Hindlimb muscle (tissue), 1 donor: ENCODE measurements at regions not wholly inside any gene's neighbourhood (a gene's known extent, or its start where the extent isn't known, plus 50 kb on each side); places are given as distances from the start of the nearest gene placed in this dataset.
"Not testable (repeated sequence)": the region's sequence is repeated elsewhere in the genome, so short reads cannot be mapped to it uniquely, and the experiment has no call there.

Experiments used
- DNase-seq: peaks from one replicate; pipeline ENCODE4 v3.0.0-alpha.2; 2013

DNA sequence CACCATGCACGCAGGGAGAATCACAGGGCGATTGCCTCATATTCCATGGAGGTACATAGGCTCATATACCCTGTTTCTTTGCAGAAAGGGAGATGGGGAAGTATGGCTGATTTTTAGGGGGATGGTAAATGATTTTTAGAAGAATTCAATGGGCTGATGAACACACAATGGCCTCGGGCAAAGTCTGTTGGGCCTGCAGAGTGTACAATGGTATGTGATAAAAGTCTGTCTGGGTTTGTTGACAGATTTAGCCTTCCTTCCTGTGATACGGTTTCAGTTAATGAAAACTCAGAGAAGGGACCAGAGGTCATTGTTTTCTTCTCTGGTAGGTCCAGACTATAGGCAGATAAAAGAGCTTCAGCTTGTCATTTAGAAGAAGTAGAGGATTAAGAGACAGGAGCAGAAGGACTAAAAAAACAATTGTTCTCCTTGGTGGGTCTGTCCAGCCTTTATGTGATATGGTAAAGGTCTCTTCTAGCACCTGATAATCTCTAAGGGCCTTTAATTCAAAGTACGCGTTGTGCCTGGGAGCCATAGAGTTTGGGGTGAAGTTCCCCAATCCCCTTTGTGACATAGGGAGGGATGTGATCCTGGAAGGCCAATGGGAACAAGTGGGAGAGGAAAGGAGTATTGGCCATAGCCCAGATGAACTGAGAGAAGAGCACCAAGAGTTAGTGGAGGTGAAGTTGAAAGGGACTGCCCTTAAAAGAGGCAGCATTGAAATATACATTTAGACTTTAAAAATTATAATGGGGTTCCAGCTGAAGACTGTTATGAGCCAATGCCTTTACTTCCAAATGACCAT, 107.5 kb upstream of the SERPINE2 start:
- no peak for DNase-seq

DNA sequence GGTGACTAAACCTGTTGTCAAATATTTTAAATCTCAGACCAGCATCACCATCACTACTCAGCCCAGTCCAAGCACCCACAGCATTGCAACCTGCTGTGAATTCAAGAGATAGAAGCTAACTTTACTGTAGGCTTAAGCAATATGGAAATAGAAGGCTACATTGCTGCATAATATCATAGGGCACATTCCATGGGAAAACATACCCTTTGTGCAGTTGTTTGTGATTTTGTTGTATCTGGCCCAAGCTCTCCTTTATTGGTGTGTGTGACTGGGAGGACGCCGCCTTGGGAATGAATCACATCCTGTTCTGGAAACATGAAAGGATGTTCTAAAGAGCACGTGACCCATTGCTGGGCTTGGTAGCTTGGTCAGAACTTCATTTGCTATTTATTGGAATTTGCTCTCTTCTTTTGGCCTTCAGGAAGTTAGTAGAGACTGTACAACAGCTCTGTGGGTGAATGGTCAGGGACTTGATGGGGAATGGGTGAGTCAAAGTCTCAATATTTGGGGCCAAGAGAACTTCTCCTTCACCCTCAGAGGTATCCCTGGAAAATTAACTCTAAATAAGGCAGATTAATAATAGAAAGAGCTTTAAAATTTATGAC, 106.8 kb upstream of the SERPINE2 start:
- no peak for DNase-seq

DNA sequence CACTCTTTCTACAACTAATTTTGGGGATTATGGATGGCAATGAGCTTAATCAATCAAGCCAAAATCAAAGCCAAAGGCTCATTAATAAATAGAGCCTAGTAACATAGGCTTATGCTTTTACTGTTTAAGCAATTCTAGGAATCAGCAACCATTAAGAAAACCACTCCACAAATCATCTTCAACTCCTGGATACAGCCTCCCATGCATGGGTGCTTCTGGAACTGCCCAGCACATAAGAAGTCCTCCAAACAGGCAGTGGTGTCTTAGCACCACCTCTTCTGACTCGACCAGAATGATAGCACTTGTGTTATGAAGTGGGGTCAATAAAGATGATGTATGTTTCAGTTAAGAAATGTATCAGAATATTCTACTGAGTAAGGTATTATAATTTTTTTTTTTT, 104.4 kb upstream of the SERPINE2 start:
- no peak for DNase-seq

DNA sequence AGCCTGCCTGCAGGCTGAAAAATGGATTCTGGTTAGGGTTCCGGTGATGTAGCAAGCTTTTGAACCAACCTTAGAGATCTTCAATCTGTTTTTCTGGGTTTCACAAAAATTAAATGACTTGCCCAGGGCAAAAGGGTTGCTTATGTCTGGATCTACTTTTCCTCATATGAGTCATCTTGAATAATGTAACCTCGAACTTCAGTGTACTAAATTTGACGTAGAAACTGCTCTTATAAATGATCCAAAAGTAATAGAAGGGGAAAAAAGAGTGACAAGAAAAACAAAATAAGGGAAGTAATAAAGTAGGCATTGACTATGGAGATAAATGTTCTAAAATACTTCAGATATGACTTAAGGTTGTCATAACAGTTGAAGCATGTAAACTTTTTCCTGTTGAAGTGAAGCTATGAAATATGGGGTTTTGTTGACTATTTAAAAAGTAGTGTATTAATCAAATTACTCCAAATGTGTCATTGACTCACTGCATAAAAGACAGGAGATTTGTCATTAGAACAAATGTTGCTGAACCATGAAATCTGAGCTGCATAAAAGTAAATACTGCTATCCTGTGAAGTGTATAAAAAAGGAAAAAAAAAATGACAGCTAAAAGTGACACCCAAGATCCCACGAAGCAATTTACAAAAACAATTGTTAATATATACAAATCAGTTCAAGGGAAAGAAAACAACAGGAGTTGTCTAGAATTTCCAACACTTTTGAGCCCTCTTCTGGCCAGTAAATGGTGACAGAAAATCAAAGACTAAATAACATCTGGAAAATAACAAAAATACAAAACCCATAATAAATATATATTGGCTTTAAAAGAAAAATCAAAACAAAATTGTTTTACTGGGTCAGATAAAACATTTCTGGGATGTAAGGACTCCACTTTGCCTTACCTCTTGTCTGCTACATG, 103.6 kb upstream of the SERPINE2 start:
- DNase-seq = no peak

DNA sequence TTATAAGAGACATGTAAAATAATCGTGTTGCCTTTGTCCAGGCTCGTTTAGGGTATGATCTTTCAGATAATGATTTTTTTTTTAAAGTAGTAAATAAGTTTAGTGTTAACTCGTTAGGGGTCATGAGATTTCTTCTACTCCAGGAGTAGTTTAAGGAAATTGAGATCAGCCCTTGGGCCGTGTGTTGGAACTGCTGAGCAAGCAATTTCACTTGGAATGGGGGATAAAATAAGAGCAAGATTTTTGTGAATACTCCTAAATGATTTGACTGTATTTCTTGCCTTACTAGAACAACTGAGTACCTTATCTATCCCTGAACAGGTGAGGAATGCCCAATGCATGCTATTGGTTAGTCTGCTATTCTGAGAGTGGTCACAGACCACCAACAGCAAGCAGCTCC, 102.2 kb upstream of the SERPINE2 start:
- DNase-seq = no peak

DNA sequence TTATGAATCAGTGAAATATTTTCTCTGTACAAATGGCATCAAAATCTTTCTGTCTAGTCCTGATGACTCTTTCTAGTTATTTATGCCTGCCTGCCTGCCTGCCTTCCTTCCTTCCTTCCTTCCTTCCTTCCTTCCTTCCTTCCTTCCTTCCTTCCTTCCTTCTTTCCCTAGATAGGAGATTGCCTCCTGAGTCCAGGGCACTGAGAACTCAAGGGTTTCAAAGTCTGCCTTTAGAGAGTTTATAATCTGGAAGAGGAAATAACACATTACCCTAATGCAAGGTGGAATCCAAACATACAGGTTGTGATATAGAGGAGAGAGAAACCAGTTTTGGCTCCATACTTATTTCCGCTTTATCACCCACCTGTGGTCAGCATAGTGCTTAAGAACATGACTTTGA, 98.1 kb upstream of the SERPINE2 start:
- no peak for DNase-seq

DNA sequence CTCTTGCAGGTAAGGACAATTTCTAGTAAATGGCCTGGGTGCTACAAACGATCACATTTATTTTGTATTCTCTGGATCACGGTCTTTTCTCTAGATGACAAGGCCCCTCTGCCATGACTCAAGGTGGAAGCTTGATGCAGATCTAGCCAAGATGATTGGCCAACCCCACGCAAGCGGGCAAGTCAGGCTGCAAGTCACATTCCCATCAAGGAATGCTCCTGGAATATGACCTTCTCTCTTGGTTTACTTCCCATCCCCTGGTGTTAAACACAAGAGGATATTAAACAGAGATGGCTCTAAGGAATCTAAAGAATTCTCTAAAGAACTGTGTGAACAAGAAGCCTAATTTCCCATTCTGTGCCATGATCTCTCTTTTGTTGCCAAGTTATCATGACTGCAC, 97.3 kb upstream of the SERPINE2 start:
- no peak for DNase-seq

DNA sequence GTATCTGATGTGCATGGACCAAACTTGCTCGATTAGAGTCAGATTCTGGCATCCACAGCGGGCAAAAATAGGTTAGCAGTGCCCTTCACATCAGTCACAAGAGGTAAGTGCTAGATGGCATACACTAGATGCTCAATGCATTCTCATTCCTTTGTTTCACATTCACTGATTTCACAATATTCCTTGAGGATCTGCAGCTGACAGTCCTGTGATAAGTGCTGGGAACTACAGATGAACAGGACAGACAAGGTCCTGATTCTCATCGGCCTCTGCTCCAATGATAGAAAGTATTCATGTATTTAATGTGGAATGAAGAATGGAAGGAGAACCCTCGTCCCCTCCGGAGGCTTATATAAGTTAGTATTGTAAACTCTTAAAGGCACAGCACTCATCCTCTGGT, 96.8 kb upstream of the SERPINE2 start:
- DNase-seq = no peak

DNA sequence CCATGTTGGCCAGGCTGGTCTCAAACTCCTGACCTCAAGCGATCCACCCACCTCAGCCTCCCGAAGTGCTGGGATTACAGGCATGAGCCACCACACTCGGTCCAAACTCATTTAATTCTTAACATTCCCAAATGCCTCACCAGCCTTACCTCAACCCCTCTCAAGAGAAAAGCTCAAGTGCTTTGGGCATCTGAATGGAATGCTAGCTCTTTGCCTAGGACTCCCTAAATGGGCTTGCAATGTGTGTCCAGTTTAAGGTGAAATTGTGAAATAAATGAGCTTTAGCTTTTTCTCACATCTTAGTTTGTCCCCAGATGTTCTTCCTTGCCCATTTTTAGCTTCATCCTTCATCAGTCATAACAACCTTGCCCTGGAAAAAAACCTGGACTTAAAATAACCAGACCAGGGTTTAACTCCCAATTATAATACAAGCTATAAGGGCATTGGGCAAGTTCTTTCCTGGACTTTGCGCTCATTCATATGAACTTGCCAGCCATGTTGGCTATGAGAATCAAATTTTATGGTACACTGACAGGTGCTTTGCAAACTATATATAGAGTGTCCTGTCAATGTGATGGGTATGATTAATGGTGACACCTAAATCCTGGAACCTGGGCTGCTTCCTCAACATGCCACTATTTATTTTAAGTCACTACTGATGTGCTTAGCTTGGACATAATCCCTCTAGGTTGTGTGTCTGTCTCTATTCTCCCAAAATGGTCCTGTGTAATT, 95.1 kb upstream of the SERPINE2 start:
- DNase-seq = no peak

DNA sequence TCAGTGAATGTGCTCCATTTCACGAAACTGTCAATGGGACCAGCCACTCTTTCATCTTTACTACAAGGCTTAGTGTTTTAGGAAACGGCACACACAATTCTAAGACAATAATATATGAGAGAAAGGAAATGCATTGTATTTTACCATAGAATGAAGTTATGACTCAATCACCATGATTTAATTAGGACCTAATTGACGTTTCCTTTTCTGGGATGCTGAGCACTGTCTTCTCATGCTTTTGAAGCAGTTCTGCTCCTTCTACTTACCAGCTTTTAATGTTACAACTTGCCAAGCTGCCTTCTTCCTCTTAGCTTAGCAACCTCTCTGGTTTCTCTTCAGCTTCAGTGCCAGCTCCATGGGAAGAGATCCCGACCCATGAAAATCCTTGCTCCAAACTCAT, 94.3 kb upstream of the SERPINE2 start:
- DNase-seq = no peak

DNA sequence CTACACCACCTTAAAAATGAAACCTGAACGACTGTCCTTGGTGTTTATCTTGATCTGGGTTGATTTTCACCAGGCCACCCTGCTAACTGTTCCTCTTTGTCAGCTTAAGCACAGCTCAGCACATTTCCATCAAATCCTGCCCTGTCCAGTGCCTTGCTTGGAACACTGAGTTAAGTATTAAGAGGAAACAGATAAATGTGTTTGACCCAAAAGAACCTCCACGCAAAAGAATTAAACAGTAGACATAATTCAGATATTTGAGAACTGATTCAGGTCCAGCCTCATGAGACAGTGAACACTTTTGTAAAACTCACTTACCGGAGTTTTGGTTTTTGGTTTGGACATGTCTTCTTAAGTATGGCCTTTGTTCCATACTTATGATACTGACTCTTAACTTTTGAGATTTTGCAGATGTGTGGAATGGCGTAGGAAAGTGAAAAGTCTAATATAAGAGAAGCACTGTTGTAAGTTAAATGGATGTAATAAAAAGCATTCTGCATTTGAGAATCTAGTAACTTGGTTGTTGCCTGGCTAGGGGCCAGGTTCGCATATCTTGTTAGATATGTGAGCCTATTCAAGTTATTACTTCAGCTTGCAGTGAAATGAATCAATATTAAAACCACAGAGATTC, 88.9 kb upstream of the SERPINE2 start:
- DNase-seq = no peak

DNA sequence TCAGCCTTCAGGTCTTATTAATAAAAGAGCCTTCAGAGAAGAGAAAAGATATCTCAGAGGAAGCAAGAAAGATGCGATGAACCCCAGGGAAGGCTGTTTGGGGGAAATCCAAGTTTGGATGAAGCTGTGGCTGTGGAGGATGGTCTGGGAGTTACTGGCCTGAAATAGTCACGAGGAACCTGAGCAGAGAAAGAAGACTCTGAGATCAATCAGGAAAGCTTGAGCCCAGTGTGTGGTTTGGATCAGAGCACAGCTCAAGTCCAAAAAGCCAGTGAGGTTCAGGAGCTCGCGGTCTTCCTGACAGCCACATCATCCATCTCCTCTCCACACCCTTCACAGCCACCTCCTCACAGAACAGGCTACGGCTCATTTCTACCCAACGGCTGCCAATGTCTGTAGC, 87.4 kb upstream of the SERPINE2 start:
- peak; percentile 37 for DNase-seq

DNA sequence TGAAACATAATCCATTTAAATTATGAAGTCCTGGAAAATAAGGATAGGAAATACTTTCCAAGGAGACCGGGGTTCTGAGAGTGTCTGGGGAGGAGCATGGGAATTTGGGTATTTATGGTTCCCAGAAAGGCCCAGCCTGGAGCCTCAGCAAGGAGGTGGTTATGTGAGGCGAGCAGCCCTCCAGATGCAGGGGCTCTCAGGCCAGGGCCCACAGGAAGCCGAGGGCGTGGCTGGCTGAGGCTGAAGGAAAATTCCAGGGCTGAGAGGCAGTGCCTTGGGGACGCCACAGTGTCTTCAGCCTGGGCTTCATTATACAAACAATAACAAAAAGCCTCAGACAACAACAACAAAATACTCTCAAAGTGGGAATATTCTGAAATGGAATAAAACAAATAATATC, 86.9 kb upstream of the SERPINE2 start:
- DNase-seq = no peak

DNA sequence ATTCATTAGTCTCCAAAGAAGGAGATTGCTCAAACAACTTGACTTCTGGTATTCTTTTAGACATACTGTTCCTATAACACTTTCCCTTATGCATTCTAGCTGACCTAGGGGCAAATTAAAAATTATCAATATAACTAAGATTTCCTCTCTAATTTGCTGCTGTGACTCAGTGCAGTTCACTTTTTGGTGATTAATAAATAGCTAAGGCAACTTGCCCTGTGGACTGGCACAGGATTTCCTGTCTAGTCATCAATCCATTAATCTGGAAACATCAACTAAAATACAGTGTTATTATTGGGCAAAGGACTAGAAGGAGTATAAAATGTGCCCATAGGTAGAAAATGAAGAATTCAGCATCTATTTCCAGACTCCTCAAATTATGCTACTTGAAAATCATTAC, 83.5 kb upstream of the SERPINE2 start:
- no peak for DNase-seq

DNA sequence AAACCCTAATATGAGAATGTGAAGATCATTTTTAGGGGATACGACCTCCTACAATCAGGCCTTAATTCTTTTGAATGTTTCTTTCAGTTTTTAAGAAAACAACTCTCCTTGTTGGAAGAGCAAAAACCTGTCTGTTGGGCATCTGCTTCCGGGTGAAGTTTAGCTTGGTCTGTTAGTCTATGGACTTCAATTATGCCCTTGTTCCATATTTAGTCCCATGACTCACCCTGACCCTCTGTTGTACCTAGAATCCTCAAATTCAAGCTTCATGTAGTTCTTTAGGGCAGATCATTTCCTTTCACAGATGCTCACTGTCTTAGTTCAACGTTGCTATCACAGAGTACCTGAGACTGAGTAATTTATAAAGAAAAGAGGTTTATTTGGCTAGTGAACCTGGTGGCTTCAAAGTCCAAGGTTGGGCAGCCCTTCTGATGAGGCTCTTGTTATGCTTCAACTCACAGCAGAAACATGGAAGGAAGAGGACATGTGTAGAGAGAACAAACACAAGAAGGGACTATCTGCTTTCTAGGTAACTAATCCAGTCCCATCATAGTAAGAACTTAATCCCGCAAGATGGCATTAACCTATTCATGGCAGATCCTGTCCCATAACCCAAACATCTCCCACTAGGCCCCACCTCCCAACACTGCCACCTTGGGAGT, 82.5 kb upstream of the SERPINE2 start:
- no peak for DNase-seq

DNA sequence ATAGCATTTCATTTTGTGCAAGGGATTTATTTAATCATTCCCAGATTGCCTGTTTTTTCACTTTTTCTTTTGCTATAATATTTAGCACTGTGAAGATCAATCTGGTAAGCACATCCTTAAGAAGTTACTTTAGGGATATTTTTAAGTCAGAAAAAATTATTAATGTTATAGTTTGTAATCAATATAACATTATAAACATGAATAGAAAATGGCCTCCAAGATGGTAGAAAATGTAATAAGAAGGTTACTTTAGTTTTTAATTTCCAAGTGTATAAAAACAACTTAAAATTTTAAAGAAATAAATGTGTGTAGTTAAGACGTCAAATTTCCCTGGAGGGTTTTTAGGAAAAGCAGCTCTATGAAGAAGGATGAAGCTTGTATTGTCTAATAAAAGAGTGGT, 81.9 kb upstream of the SERPINE2 start:
- DNase-seq = no peak

DNA sequence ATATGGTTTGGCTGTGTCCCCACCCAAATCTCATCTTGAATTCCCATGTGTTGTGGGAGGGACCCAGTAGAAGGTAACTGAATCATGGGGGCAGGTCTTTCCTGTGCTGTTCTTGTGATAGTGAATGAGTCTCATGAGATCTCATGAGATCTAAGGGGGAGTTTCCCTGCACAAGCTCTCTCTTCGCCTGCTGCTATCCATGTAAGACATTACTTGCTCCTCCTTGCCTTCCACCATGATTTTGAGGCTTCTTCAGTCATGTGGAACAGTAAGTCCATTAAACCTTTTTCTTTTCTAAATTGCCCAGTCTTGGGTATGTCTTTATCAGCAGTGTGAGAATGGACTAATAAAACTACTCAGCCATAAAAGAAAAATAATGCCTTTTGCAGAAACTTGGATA, 80.8 kb upstream of the SERPINE2 start:
- DNase-seq = not testable (repeated sequence)

DNA sequence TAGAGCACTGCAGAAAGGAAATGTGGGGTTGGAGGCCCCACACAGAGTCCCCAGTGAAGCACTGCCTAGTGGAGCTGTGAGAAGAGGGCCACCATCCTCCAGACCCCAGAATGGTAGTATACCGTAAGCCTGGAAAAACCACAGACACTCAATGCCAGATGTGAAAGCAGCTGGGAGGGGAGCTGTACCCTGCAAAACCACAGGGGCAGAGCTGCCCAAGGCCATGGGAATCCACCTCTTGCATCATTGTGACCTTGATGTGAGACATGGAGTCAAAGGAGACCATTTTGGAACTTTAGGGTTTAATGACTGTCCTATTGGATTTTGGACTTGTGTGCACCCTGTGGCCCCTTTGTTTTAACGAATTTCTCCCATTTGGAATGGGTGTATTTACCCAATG, 75.3 kb upstream of the SERPINE2 start:
- no peak for DNase-seq

DNA sequence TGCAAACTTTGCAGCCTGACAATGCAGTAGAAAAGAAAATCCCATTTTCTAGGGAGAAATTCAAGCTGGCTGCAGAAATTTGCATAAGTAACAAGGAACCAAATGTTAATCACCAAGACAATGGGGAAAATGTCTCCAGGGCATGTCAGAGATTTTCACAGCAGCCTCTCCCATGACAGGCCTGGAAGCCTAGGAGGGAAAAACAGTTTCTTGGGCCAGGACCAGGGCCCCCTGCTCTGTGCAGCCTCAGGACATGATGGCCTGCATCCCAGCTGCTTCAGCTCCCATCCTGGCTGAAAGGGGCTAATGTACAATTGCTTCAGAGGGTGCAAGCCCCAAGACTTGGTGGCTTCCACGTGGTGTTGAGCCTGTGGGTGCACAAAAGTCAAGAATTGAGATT, 74.8 kb upstream of the SERPINE2 start:
- DNase-seq = not testable (repeated sequence)

DNA sequence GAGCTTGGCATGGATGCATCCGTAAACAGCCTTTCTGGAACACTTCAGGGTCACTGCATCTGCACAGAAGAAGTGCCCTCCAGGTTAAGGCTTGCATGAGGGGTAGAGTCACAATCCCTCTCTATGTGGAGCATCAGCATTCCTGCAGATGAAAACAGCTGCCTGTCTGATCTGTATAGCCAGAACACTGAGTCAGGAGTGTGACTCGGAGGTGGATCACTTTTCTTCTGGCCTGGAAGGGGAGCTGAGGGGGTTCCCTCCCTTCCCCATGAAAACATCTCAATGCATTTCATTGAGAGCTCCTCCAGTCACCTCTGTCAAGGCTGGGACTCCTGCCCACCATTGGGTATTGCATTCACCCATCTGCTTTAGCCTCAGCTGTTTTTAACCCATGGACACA, 72.5 kb upstream of the SERPINE2 start:
- DNase-seq = no peak

DNA sequence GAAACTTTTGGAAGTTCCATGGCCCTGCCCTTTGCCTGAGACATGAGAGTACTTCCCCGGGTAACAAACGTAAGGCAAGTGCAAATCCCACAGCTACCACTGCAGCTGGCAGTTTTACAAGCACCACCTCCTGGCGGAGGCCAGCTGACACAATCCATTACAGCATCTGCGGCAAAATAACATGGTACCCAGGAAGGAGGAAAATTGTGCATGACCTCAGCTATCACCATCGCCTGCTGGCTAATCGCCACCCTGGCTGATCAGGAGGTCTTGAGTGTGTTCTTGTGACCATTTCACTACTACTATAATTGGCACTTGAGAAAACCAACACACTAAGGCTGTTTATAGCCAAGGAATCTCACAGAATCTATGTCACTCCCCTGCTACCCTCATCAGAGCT, 71.7 kb upstream of the SERPINE2 start:
- DNase-seq = no peak

DNA sequence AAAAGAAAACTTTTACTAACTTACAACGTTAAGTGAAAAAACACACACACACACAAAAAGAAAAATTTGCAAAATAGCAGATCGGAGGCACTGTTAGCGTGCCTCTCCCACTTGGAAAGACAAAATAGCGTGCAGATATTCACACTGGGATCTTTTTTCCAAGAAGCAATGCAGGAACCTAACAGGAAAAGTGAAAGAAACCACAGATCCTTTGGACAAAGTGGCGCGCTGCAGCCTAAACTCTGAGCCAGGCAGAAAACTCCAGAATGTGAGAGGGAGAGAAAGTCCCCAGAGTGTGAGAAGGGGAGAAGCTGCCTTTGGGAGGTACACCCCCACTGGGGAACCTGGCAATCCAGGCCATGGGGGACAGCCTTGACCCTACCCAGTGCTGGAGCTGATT, 70.7 kb upstream of the SERPINE2 start:
- peak; percentile 55 for DNase-seq
